ENCODE measurements at regions not wholly inside any gene's neighbourhood (a gene's known extent, or its start where the extent isn't known, plus 50 kb on each side); places are given as distances from the start of the nearest gene placed in this dataset.
"Not testable (repeated sequence)": the region's sequence is repeated elsewhere in the genome, so short reads cannot be mapped to it uniquely, and the experiment has no call there.

- Histone ChIP-seq H3K4me2 (ENCODE audit: insufficient read depth, low read length) (no peak overlapping the region), H3K4me1 (ENCODE audit: insufficient read depth, low read length) (peaks cover 5% of the 10 kb centered on the region), H3K9me3 (ENCODE audit: low read depth, low read length) (no peaks in the 10 kb centered on the region), H3K27ac (ENCODE audit: low read depth, low read length) (no peak overlapping the region), H4K20me1 (ENCODE audit: insufficient read depth, low read length) (no peaks in the 10 kb centered on the region), H2AFZ (ENCODE audit: low read length) (no peak overlapping the region), H3K4me3 (ENCODE audit: insufficient read depth, low read length) (no peak overlapping the region), H3K79me2 (ENCODE audit: insufficient read depth, low read length) (no peaks in the 10 kb centered on the region), H3K36me3 (ENCODE audit: insufficient read depth, low read length) (no peaks in the 10 kb centered on the region), H3K27me3 (ENCODE audit: insufficient read depth, low read length) (peaks cover 4% of the 10 kb centered on the region)
- TF ChIP-seq CTCF (IDR thresholded peaks at IDR 0.05; ENCODE audit: extremely low read depth, low read depth, low read length): no peak
- no peak for DNase-seq (ENCODE audit: insufficient read length, low spot score, missing footprints)
Observed at GRCh38 chr2:198280145-198280544, 475.8 kb downstream of the PLCL1 start.

GRCh38 chr2:198279026-198279425 lies 474.6 kb downstream of the PLCL1 start:
- Histone ChIP-seq H3K4me3 (ENCODE audit: insufficient read depth, low read length) (no peak overlapping the region), H4K20me1 (ENCODE audit: insufficient read depth, low read length) (no peaks in the 10 kb centered on the region), H3K27ac (ENCODE audit: low read depth, low read length) (no peak overlapping the region), H3K27me3 (ENCODE audit: insufficient read depth, low read length) (peaks cover 3% of the 10 kb centered on the region), H3K36me3 (ENCODE audit: insufficient read depth, low read length) (no peaks in the 10 kb centered on the region), H3K4me1 (ENCODE audit: insufficient read depth, low read length) (peaks cover 5% of the 10 kb centered on the region), H3K4me2 (ENCODE audit: insufficient read depth, low read length) (no peak overlapping the region), H3K9me3 (ENCODE audit: low read depth, low read length) (no peaks in the 10 kb centered on the region), H3K79me2 (ENCODE audit: insufficient read depth, low read length) (no peaks in the 10 kb centered on the region), H2AFZ (ENCODE audit: low read length) (no peak overlapping the region)
- TF ChIP-seq CTCF (IDR thresholded peaks at IDR 0.05; ENCODE audit: extremely low read depth, low read depth, low read length): no peak
- DNase-seq (ENCODE audit: insufficient read length, low spot score, missing footprints): no peak

GRCh38 chr2:198277181-198277580 lies 472.8 kb downstream of the PLCL1 start:
- Histone ChIP-seq H3K4me1 (ENCODE audit: insufficient read depth, low read length) (no peaks in the 10 kb centered on the region), H3K27ac (ENCODE audit: low read depth, low read length) (no peak overlapping the region), H3K9me3 (ENCODE audit: low read depth, low read length) (no peaks in the 10 kb centered on the region), H3K36me3 (ENCODE audit: insufficient read depth, low read length) (no peaks in the 10 kb centered on the region), H3K4me2 (ENCODE audit: insufficient read depth, low read length) (no peak overlapping the region), H3K79me2 (ENCODE audit: insufficient read depth, low read length) (no peaks in the 10 kb centered on the region), H4K20me1 (ENCODE audit: insufficient read depth, low read length) (no peaks in the 10 kb centered on the region), H3K4me3 (ENCODE audit: insufficient read depth, low read length) (no peak overlapping the region), H2AFZ (ENCODE audit: low read length) (no peak overlapping the region), H3K27me3 (ENCODE audit: insufficient read depth, low read length) (no peaks in the 10 kb centered on the region)
- no peak for DNase-seq (ENCODE audit: insufficient read length, low spot score, missing footprints)
- no peak for TF ChIP-seq CTCF (IDR thresholded peaks at IDR 0.05; ENCODE audit: extremely low read depth, low read depth, low read length)

- Histone ChIP-seq H2AFZ (ENCODE audit: low read length) (no peak overlapping the region), H3K4me1 (ENCODE audit: insufficient read depth, low read length) (no peaks in the 10 kb centered on the region), H3K27ac (ENCODE audit: low read depth, low read length) (no peak overlapping the region), H4K20me1 (ENCODE audit: insufficient read depth, low read length) (no peaks in the 10 kb centered on the region), H3K9me3 (ENCODE audit: low read depth, low read length) (no peaks in the 10 kb centered on the region), H3K4me2 (ENCODE audit: insufficient read depth, low read length) (no peak overlapping the region), H3K4me3 (ENCODE audit: insufficient read depth, low read length) (no peak overlapping the region), H3K36me3 (ENCODE audit: insufficient read depth, low read length) (no peaks in the 10 kb centered on the region), H3K27me3 (ENCODE audit: insufficient read depth, low read length) (no peaks in the 10 kb centered on the region), H3K79me2 (ENCODE audit: insufficient read depth, low read length) (no peaks in the 10 kb centered on the region)
- DNase-seq (ENCODE audit: insufficient read length, low spot score, missing footprints): no peak
- TF ChIP-seq CTCF (IDR thresholded peaks at IDR 0.05; ENCODE audit: extremely low read depth, low read depth, low read length): no peak
Observed at GRCh38 chr2:198273660-198274059, 469.3 kb downstream of the PLCL1 start.

GRCh38 chr2:198270157-198270556 lies 465.8 kb downstream of the PLCL1 start:
- H4K20me1 ChIP-seq (ENCODE audit: insufficient read depth, low read length); H3K36me3 ChIP-seq (ENCODE audit: insufficient read depth, low read length); H3K27me3 ChIP-seq (ENCODE audit: insufficient read depth, low read length); H2AFZ ChIP-seq (ENCODE audit: low read length); H3K79me2 ChIP-seq (ENCODE audit: insufficient read depth, low read length); H3K4me2 ChIP-seq (ENCODE audit: insufficient read depth, low read length); H3K9me3 ChIP-seq (ENCODE audit: low read depth, low read length); H3K4me3 ChIP-seq (ENCODE audit: insufficient read depth, low read length); H3K4me1 ChIP-seq (ENCODE audit: insufficient read depth, low read length); H3K27ac ChIP-seq (ENCODE audit: low read depth, low read length); DNase-seq (ENCODE audit: insufficient read length, low spot score, missing footprints): not testable (repeated sequence)
